ENCODE measurements at regions not wholly inside any gene's neighbourhood (a gene's known extent, or its start where the extent isn't known, plus 50 kb on each side); places are given as distances from the start of the nearest gene placed in this dataset.
"Not testable (repeated sequence)": the region's sequence is repeated elsewhere in the genome, so short reads cannot be mapped to it uniquely, and the experiment has no call there.

DNA sequence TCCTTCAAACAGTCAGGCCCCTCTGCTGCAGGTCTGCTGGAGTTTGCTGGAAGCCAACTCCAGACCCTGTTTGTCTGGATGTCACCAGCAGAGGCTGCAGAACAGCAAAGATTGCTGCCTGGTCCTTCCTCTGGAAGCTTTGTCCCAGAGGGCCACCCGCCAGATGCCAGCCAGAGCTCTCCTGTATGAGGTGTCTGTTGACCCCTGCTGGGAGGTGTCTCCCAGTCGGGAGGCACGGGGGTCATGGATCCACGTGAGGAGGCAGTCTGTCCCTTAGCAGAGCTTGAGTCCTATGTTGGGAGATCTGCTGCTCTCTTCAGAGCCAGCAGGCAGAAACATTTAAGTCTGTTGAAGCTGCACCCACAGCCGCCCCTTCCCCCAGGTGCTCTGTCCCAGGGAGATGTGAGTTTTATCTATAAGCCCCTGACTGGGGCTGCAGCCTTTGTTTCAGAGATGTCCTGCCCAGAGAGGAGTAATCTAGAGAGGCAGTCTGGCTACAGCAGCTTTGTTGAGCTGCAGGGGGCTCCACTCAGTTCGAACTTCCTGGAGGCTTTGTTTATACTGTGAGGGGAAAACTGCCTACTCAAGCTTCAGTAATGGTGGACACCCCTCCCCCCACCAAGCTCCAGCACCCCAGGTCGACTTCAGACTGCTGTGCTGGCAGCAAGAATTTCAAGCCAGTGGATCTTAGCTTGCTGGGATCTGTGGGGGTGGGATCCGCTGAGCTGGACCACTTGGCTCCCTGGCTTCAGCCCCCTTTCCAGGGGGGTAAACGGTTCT, 72.1 kb downstream of the OGFRL1 start:
- not testable (repeated sequence) for ATAC-seq

DNA sequence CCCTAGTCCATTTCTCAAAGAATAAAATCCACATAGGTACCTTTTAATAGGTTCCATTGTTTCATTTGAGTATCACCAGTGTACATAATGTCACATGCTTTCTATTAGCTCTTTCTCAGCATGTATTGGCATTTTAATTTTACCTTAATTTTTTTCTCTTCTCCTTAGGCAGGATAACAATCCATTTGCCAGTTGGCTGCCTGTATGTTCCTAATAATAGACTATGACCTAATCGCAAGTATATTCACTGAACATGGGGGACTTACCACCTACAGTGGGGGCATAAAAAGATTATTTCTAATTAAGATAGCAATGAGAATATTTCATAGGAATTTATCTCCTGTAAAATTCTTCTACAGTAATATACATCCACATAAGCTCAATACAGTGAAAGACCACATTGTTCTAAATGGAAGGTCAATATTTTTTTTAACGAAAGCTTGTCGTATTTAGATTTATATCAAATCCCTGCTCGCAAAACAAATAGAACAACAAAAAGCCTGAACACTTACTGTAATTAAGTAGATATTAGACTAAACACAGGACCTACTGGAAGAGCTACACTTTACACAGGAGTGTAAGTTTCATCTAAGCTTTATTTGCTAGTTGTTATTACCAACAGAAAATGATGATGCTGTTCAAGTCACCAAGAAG, 76.4 kb downstream of the OGFRL1 start:
- TF ChIP-seq POLR2A (IDR thresholded peaks at IDR 0.05), result no peak
- TF ChIP-seq, protein P1, sequence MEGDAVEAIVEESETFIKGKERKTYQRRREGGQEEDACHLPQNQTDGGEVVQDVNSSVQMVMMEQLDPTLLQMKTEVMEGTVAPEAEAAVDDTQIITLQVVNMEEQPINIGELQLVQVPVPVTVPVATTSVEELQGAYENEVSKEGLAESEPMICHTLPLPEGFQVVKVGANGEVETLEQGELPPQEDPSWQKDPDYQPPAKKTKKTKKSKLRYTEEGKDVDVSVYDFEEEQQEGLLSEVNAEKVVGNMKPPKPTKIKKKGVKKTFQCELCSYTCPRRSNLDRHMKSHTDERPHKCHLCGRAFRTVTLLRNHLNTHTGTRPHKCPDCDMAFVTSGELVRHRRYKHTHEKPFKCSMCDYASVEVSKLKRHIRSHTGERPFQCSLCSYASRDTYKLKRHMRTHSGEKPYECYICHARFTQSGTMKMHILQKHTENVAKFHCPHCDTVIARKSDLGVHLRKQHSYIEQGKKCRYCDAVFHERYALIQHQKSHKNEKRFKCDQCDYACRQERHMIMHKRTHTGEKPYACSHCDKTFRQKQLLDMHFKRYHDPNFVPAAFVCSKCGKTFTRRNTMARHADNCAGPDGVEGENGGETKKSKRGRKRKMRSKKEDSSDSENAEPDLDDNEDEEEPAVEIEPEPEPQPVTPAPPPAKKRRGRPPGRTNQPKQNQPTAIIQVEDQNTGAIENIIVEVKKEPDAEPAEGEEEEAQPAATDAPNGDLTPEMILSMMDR (IDR thresholded peaks at IDR 0.05), result no peak
- no peaks in the 10 kb centered on the region for H3K36me3 ChIP-seq (replicated peaks in 1 of 2; ENCODE audit: insufficient read depth in 1 of 2, low read depth in 2 of 2)
- H3K27me3 ChIP-seq, result no peaks in the 10 kb centered on the region
- DNase-seq (no peak), ATAC-seq (no peak)
- intact Hi-C loops (cut with DNase I), result no loop called here
- 70 to 84% methylated on average over 4 of the region's 4 CpGs for WGBS, 2 donors
- H3K4me1 ChIP-seq, result no peaks in the 10 kb centered on the region
- H3K4me3 ChIP-seq, result no peak overlapping the region
- H3K9me3 ChIP-seq, result no peaks in the 10 kb centered on the region
- H3K27ac ChIP-seq, result no peak overlapping the region

More for the DNA sequence above, 72.1 kb downstream of the OGFRL1 start:
- intact Hi-C loops (cut with DNase I); H3K9me3 ChIP-seq; H3K27me3 ChIP-seq; H3K36me3 ChIP-seq (replicated peaks in 1 of 2; ENCODE audit: insufficient read depth in 1 of 2, low read depth in 2 of 2); DNase-seq; H3K4me3 ChIP-seq; H3K4me1 ChIP-seq; H3K27ac ChIP-seq: not testable (repeated sequence)
- WGBS, 2 donors, result 85 to 100% methylated on average over 2 to 9 of the region's 9 CpGs

DNA sequence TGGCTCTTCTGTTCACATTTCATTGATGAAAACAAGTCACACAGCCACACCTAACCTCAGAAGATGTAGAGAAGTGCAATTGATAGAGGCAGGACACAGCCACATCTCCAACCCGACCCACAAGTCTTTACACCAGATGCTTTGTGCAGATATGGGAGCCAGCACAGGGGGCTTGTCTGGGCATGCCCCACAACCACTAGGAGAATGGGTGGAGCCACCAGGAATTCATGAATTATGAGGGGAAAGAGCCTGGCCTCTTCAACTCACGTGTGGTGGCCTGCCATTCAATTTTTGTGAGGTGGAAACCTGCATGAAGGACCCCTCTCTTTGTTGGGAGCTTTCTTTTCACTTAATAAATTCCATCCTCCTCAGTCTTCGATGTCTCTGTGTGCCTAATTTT, 79.1 kb downstream of the OGFRL1 start:
- Histone ChIP-seq H3K27ac (no peak overlapping the region), H3K4me3 (no peak overlapping the region), H3K4me1 (no peaks in the 10 kb centered on the region), H3K9me3 (no peaks in the 10 kb centered on the region), H3K36me3 (replicated peaks in 1 of 2; ENCODE audit: insufficient read depth in 1 of 2, low read depth in 2 of 2) (no peaks in the 10 kb centered on the region), H3K27me3 (no peaks in the 10 kb centered on the region)
- TF ChIP-seq, protein P1 (IDR thresholded peaks at IDR 0.05), result no peak
- no peak for TF ChIP-seq POLR2A (IDR thresholded peaks at IDR 0.05)
- 77 to 87% methylated on average over 3 of the region's 3 CpGs for WGBS, 2 donors
- DNase-seq (no peak), ATAC-seq (no peak)
- intact Hi-C loops (cut with DNase I), result no loop called here

DNA sequence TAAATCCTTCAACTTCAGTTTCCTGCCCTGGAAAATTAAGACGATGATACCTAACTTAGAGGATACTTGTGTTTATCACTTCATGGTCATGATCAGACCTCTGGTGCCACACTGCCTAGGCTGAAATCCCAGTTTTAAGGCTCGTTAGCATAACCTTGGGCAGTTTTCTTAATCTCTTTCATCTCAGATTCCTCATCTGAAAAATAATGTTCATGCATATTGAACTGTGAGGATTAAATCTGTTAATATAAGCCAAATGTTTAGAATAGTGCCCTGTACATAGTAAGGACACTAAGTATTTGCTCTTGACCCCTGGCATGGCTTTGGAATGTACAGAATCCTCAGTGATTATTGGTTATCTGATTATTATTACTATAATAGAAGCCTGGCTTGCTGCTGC, 79.7 kb downstream of the OGFRL1 start:
- 82 to 85% methylated on average over 2 of the region's 2 CpGs for WGBS, 2 donors
- intact Hi-C loops (cut with DNase I), result no loop called here
- no peaks in the 10 kb centered on the region for H3K9me3 ChIP-seq
- H3K27me3 ChIP-seq, result no peaks in the 10 kb centered on the region
- H3K36me3 ChIP-seq (replicated peaks in 1 of 2; ENCODE audit: insufficient read depth in 1 of 2, low read depth in 2 of 2), result no peaks in the 10 kb centered on the region
- no peak for DNase-seq
- H3K27ac ChIP-seq, result no peak overlapping the region
- no peak overlapping the region for H3K4me3 ChIP-seq
- H3K4me1 ChIP-seq, result no peaks in the 10 kb centered on the region
- ATAC-seq, result no peak
- TF ChIP-seq, protein P1 (IDR thresholded peaks at IDR 0.05), result no peak
- no peak for TF ChIP-seq POLR2A (IDR thresholded peaks at IDR 0.05)

DNA sequence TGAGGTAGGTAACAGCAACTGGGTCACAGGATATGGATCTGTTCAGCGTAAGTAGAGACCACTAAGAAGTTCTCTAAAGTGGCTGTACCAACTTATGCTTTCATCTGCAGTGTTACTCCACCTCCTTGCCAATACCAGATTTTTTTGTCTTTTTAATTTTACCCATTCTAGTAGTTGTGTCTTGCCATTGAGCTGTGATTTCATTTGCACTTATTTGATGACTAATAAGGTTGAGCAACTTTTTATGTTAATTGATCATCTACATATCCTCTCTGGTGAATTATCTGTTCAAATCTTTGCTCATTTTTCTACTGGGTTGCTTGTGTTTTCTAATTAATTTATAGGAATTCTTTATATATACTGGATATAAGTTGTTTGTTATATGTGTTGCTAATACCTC, 82.9 kb downstream of the OGFRL1 start:
- no peak for DNase-seq
- H3K4me3 ChIP-seq, result no peak overlapping the region
- no peaks in the 10 kb centered on the region for H3K36me3 ChIP-seq (replicated peaks in 1 of 2; ENCODE audit: insufficient read depth in 1 of 2, low read depth in 2 of 2)
- no peaks in the 10 kb centered on the region for H3K9me3 ChIP-seq
- H3K4me1 ChIP-seq, result peaks cover 21% of the 10 kb centered on the region
- intact Hi-C loops (cut with DNase I), result no loop called here
- H3K27me3 ChIP-seq, result no peaks in the 10 kb centered on the region
- WGBS, 2 donors, result 100% methylated on average over 1 of the region's 1 CpG
- H3K27ac ChIP-seq, result no peak overlapping the region
- no peak for ATAC-seq
- no peak for TF ChIP-seq POLR2A (IDR thresholded peaks at IDR 0.05)
- TF ChIP-seq, protein P1 (IDR thresholded peaks at IDR 0.05), result no peak
